Astrocyte of the hippocampus (primary cell): ENCODE measurements at regions not wholly inside any gene's neighbourhood (a gene's known extent, or its start where the extent isn't known, plus 50 kb on each side); places are given as distances from the start of the nearest gene placed in this dataset.
A peak's percentile ranks its signal among the peaks of the same experiment; 100 is the strongest.
"Not testable (repeated sequence)": the region's sequence is repeated elsewhere in the genome, so short reads cannot be mapped to it uniquely, and the experiment has no call there.

Experiments
- DNase-seq: peaks from one replicate; pipeline ENCODE4 v3.0.0; 2011; ENCODE audit warnings: low read depth, low spot score

- DNase-seq = no peak
These were observed 53.5 kb upstream of the EPB41L4A start for GRCh38 chr5:112472614-112473013.

DNA sequence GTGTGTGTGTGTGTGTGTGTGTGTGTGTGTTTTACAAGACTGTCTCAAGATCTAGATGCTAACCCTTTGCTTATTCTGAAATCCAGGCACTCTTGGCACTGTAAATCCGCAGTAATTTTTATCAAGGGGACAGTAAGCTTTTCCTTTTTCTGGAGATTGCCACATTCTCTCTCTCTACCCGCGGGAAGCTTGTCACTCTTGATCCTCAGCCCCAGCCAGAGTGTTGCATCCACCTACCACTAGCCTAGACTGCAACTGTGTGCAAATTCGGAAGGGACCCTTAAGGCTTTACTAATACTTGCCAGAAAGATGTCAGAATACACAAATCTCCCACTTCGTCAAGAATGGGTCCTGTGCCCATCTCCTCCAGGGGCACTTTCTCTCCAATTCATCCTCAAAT is 54.9 kb upstream of the EPB41L4A start:
- no peak for DNase-seq

DNA sequence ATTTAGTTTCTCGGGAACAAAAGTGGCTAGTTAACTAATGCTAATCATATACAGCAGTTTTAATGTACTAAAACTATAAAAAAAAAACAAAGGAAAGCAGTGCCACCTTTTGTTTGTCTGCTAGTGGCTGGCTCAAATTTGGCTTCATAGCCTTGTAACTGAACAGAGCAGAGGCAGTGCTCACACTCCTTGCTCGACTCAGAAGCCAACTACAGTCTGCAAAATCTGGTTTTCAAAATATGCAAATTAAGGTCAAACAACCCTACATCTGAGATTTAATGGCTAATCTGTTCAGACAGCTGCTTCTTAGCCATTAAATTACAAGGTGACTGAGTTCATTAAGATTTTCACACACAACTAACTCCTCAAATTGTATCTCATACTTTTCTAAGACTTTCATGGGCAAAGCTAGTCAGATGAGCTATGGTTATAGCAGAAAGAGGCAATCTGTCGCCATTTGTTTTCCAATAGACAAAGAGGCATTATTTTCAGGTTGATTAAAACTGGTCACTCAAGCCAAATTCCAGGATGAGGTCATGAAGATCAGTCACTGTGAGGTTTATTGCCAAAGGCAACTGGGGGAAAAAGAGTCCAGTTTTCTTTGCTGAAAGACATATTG is 56.8 kb upstream of the EPB41L4A start:
- DNase-seq = peak; percentile 69

DNA sequence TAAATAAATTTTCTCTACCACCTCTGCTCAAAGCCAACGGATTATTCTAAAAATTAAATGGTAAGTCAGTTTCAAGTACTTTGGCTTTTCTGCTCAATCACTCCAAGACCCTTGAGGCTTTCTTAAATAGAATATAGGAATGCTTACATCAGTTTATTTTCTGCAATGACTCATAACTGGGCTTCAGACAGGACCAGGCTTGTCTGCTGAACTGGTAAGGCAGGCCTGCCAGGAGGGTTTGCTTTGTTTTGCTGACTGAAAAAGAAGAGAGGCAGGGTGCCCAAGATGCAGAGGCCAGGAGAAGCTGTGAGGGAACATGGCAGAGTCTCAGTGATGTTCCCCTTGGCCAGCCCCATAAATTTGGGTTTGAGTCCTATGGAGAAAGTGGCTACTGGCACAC is 60.3 kb upstream of the EPB41L4A start:
- DNase-seq = peak; percentile 77

GRCh38 chr5:112480501-112480900 is 61.4 kb upstream of the EPB41L4A start:
- no peak for DNase-seq

DNA sequence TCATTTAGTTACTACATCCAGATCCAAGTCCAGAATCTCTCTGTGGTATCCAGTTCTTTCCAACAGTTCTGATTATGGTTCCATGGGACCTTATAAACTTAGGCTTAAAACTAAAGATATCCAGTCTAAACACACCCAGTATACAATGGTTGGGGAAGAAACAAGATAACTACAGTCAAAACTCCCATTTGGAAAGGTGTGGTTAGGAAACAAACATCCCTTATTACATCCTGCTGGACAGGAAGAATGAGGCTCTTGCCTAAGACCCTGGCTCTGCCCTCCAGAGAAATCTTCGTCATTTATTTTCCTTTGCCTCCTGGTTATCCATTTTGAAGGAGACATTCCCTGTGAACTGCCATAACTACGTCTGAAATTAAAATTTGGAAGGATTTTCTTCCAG is 64.6 kb upstream of the EPB41L4A start:
- no peak for DNase-seq

DNA sequence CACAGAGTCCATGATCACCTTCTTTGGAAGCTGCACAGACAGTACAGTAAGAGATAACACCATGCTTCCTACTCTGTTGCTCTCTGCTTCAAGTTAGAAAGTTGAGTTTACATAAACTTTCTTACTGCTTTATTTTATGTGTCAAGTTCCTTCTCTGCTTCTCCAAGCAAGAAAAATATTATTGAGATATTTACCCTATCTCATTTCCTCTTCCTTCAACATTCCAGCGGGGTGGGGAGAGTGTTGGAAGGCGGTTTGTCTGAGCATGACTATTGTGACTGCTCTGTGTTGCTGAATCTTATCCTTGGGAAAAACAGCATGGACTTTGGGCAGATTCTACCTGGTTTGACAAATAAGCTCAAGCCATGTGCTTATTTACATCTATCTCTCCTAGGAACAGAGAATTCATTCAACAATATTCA is 66.9 kb upstream of the EPB41L4A start:
- no peak for DNase-seq

- no peak for DNase-seq
These were observed 72.2 kb upstream of the EPB41L4A start for GRCh38 chr5:112491257-112491656.

GRCh38 chr5:112492291-112492690 is 73.2 kb upstream of the EPB41L4A start:
- DNase-seq = peak; percentile 80

GRCh38 chr5:112503749-112504501 is 84.8 kb upstream of the EPB41L4A start:
- DNase-seq = not testable (repeated sequence)

DNA sequence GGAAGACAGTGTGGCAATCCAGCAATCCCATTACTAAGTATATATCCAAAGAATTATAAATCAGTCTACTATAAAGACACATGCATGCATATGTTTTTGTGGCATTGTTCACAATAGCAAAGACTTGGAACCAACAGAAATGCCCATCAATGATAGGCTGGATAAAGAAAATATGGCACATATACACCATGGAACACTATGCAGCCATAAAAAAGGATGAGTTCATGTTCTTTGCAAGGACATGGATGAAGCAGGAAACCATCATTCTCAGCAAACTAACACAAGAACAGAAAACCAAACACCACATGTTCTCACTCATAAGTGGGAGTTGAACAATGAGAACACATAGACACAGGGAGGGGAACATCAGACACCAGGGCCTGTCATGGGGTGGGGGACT is 90.0 kb upstream of the EPB41L4A start:
- DNase-seq = not testable (repeated sequence)

DNA sequence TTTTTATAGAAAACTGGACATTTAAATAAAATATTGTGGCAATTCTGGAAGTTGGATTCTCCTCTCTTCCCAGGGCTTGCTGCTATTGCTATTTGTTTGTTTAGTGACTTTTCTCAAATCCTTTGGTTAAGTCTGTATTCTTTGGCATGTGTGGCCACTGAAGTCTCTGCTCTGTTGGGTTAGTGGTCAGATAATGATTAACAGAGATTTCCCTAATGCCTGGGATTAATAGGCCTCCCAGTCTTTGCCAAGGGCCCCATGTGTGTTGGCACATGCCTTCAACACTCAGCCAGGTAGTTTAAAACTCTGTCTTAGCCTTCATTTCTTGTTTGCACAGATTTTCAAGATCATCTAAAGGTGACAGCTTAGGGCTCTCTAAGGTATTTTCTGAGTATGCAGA is 92.8 kb upstream of the EPB41L4A start:
- DNase-seq = peak; percentile 46

- DNase-seq = no peak
These were observed 93.8 kb upstream of the EPB41L4A start for GRCh38 chr5:112512901-112513300.

- DNase-seq = no peak
These were observed 95.0 kb upstream of the EPB41L4A start for GRCh38 chr5:112514111-112514510.

GRCh38 chr5:112520474-112520873 is 101.4 kb upstream of the EPB41L4A start:
- DNase-seq = not testable (repeated sequence)

GRCh38 chr5:112522891-112523673 is 104.0 kb upstream of the EPB41L4A start:
- DNase-seq = not testable (repeated sequence)

DNA sequence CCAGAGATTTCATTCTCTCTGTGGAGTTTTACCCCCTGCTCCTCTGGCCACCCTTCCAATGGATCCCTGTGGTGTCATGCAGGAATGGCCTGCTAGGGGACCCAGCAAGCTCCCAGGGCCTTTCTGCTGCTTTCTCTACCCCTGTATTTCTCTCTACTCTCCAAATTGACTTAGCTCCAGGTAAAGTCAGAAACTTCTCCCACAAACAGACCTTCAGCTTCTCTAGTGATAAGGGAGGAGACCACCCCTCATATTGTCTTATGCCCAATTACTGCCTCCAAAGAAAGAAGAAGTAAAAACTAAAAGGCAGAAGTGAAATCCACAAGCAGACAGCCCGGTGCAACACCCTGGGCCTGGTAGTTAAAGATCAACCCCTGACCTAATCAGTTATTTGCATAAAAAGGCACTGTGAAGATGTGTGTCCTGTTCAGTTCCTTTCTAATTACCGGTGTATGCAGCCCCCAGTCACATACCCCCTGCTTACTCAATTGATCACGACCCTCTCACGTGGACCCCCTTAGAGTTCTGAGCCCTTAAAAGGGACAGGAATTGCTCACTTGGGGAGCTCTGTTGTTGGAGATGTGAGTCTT is 104.7 kb upstream of the EPB41L4A start:
- not testable (repeated sequence) for DNase-seq

DNA sequence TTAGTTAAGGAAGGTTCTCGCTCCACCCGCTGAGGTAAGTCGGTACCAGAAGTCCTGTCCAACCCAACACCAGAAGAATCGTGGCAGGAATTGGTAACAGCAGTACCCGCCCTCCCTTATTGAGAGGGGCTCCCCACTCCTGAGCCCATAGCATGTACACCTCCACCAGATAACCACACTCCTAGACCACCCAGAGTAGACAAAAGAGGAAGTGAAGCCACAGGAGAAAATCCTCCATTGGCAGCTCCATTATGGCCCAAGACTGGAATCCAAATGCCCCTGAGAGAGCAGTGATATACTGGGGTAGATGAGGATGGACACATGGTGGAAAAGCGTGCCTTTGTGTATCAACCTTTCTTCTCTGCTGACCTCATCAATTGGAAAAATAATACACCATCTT is 106.1 kb upstream of the EPB41L4A start:
- no peak for DNase-seq

DNA sequence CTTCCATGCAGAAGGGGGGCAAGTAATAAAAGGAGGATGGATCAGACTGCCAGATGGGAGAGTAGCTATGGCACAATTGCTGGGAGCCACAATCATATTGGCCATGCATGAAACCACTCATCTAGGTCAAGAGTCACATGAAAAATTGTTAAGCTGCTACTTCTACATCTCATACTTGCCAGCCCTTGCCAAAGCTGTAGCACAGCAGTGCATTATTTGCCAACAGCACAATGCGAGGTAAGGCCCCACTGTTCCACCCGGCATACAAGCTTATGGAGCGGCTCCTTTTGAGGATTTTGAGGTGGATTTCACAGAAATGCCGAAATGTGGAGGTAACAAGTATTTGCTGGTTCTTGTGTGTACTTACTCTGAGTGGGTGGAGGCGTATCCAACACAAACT is 109.9 kb upstream of the EPB41L4A start:
- no peak for DNase-seq

DNA sequence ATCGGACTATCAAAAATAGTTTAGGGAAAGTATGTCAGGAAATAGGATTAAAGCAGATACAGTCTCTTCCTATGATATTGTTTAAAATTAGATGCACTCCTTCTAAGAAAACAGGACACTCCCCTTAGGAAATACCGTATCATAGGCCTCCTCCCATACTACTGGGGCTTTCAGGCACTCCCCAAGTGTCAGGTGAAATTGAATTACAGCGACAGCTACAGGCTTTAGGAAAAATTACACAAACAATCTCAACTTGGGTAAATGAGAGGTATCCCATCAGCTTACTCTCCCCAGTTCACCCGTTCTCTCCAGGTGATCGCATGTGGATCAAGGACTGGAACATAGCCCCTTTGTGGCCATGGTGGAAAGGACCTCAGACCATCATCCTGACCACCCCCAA is 110.4 kb upstream of the EPB41L4A start:
- DNase-seq = peak; percentile 10

GRCh38 chr5:112532654-112533360 is 113.7 kb upstream of the EPB41L4A start:
- DNase-seq = no peak

DNA sequence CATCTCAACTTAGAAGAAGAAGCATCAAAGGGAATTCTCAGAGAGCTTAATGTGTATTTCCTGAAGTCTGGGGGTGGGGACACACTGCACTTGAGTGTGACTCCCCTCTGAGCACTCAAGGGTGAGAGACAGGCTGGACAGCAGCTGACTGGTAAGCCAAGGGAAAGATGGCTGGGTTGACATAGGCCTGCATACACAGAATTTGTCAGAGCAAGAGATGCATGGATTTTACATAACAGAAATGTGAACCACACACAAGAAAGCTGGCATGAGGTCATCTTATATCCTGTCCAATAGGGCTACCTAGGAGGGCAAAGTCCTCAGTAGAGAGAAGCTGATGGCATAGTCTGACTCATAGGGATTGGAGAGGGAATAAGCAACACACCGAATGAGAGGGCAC is 114.3 kb upstream of the EPB41L4A start:
- no peak for DNase-seq
